HCT116 (cell line): ENCODE measurements at regions not wholly inside any gene's neighbourhood (a gene's known extent, or its start where the extent isn't known, plus 50 kb on each side); places are given as distances from the start of the nearest gene placed in this dataset.

ENCODE experiments used
- ATAC-seq: fragments of 200-7000 bp; cut with Tn5 transposase; 2 replicates; pipeline ENCODE4 v1.9.1; 2020; ENCODE audit warnings: mild to moderate bottlenecking, moderate library complexity
- BruUV-seq: library from RNA; stranded (reverse); fragments of 400-500 nt; replicated peaks from 2 replicates; lab custom pipeline; 2021; lab: Mats Ljungman, UMichigan
- CTCF ChIA-PET: fragments of 300-600 bp; sonication (Branson Sonifier 250); formaldehyde crosslinking; loops from one replicate; lab custom pipeline; 2021; ENCODE audit warnings: antibody characterized with exemption; lab: Charles Lee
- POLR2A ChIA-PET: fragments of 300-600, 350-600 bp; sonication (Branson Sonifier 250); formaldehyde crosslinking; loops from one replicate; lab custom pipeline; 2021; ENCODE audit warnings: antibody characterized with exemption; lab: Charles Lee
- RAD21 ChIA-PET, 2 experiments: fragments of 300-600 bp; sonication (Branson Sonifier 250); formaldehyde crosslinking; loops; one replicate each; lab custom pipeline; 2023; ENCODE audit warnings: low total read pairs in 2 of 2; ENCODE audit not compliant: uncharacterized antibody in 2 of 2, unreplicated experiment in 2 of 2, low non-redundant PET in 1 of 2; lab: Charles Lee
- DNase-seq: peaks from one replicate; pipeline ENCODE4 v3.0.0-alpha.2; 2010; ENCODE audit warnings: low read depth, low spot score
- H2AFZ ChIP-seq: fragments of 200-600 bp; shearing (Covaris generic), sonication (generic); 2 replicates; pipeline ENCODE4 v1.6.1; 2017; ENCODE audit warnings: low read depth, mixed run types, mixed read lengths, antibody characterized with exemption, low read length; ENCODE audit not compliant: poor library complexity, severe bottlenecking
- H3K27ac ChIP-seq: 2 replicates; pipeline ENCODE4 v1.5.1; 2012; ENCODE audit warnings: low read depth, low read length
- H3K27me3 ChIP-seq: fragments of 200-600 bp; sonication (generic); 2 replicates; pipeline ENCODE4 v1.6.1; 2016; ENCODE audit warnings: mixed run types, low read length, mixed read lengths; ENCODE audit not compliant: insufficient read depth
- H3K36me3 ChIP-seq, 2 experiments: fragments of 200-500 bp in 1 of 2; fragments of 200-600 bp in 1 of 2; sonication (Bioruptor generic) in 1 of 2; sonication (generic) in 1 of 2; 2 replicates each; pipeline versions ENCODE4 v1.5.1 to v1.6.1; 2014 to 2016; ENCODE audit warnings: low read length in 2 of 2, inconsistent platforms in 1 of 2, mixed read lengths in 1 of 2, mixed run types in 1 of 2; ENCODE audit not compliant: insufficient read depth in 2 of 2, control insufficient read depth in 1 of 2
- H3K4me1 ChIP-seq, 2 experiments: fragments of 200-600 bp in 1 of 2; sonication (generic) in 1 of 2; 2 replicates each; pipeline versions ENCODE4 v1.5.1 to v1.6.1; 2012 to 2017; ENCODE audit warnings: low read length in 2 of 2, inconsistent platforms in 1 of 2, mild to moderate bottlenecking in 1 of 2, mixed read lengths in 1 of 2, mixed run types in 1 of 2, moderate library complexity in 1 of 2; ENCODE audit not compliant: insufficient read depth in 2 of 2, control insufficient read depth in 1 of 2
- H3K4me2 ChIP-seq: fragments of 200-600 bp; sonication (generic); 2 replicates; pipeline ENCODE4 v1.6.1; 2017; ENCODE audit warnings: mixed run types, low read length, mixed read lengths
- H3K4me3 ChIP-seq, 2 experiments: fragments of 200-600 bp in 1 of 2; sonication (generic) in 1 of 2; replicated peaks in 1 of 2; 2 replicates each; pipeline ENCODE4 v1.5.1; 2011 to 2016; ENCODE audit warnings: low read length in 2 of 2, control low read depth in 1 of 2, low read depth in 1 of 2, mild to moderate bottlenecking in 1 of 2, mixed read lengths in 1 of 2, mixed run types in 1 of 2
- H3K79me2 ChIP-seq: fragments of 200-600 bp; sonication (generic); 2 replicates; pipeline ENCODE4 v1.6.1; 2017; ENCODE audit warnings: mild to moderate bottlenecking, mixed run types, low read length, moderate library complexity, mixed read lengths; ENCODE audit not compliant: insufficient read depth
- H3K9ac ChIP-seq: fragments of 200-600 bp; sonication (generic); 2 replicates; pipeline ENCODE4 v1.6.1; 2016; ENCODE audit warnings: low read length, mixed read lengths
- H3K9me2 ChIP-seq: fragments of 200-600 bp; sonication (generic), shearing (Covaris generic); 2 replicates; pipeline ENCODE4 v1.6.1; 2017; ENCODE audit warnings: mixed run types, mild to moderate bottlenecking, moderate library complexity; ENCODE audit not compliant: insufficient read depth
- H3K9me3 ChIP-seq, 2 experiments: fragments of 200-500 bp in 1 of 2; fragments of 200-600 bp in 1 of 2; sonication (Bioruptor generic) in 1 of 2; sonication (generic) in 1 of 2; 2 replicates each; pipeline ENCODE4 v1.6.1; 2014 to 2017; ENCODE audit warnings: low read length in 2 of 2, mixed read lengths in 2 of 2, inconsistent platforms in 1 of 2, low read depth in 1 of 2, mild to moderate bottlenecking in 1 of 2, mixed run types in 1 of 2, moderate library complexity in 1 of 2; ENCODE audit not compliant: control insufficient read depth in 1 of 2, insufficient read depth in 1 of 2
- H4K20me1 ChIP-seq: fragments of 200-600 bp; sonication (generic), shearing (Covaris generic); 2 replicates; pipeline ENCODE4 v1.6.1; 2017; ENCODE audit warnings: mixed run types, mild to moderate bottlenecking, moderate library complexity; ENCODE audit not compliant: insufficient read depth
- CBX3 ChIP-seq: IDR thresholded peaks from 2 replicates; pipeline ENCODE4 v1.6.1; 2012; ENCODE audit warnings: low read depth
- EGR1 ChIP-seq: IDR thresholded peaks from 2 replicates; pipeline ENCODE4 v1.6.1; 2012; ENCODE audit warnings: low read depth
- FOSL1 ChIP-seq: IDR thresholded peaks from 2 replicates; pipeline ENCODE4 v1.6.1; 2012; ENCODE audit warnings: low read depth
- JUND ChIP-seq: IDR thresholded peaks from 2 replicates; pipeline ENCODE4 v1.6.1; 2012
- POLR2A ChIP-seq: IDR thresholded peaks from 2 replicates; pipeline ENCODE4 v1.7.0; 2011; ENCODE audit warnings: borderline replicate concordance; ENCODE audit not compliant: insufficient read depth, insufficient read length; ENCODE audit errors: extremely low read depth
- SIN3A ChIP-seq: IDR thresholded peaks from 2 replicates; pipeline ENCODE4 v1.6.1; 2012; ENCODE audit warnings: low read depth
- TCF7L2 ChIP-seq: IDR thresholded peaks from 2 replicates; pipeline ENCODE4 v1.7.0; 2011; ENCODE audit warnings: borderline replicate concordance, inconsistent platforms; ENCODE audit not compliant: insufficient read depth, insufficient read length; ENCODE audit errors: extremely low read depth
- YY1 ChIP-seq: IDR thresholded peaks from 2 replicates; pipeline ENCODE4 v1.6.1; 2011; ENCODE audit warnings: low read length, low read depth, moderate library complexity, mild to moderate bottlenecking; ENCODE audit not compliant: insufficient replicate concordance; ENCODE audit errors: extremely low read depth
- intact Hi-C: fragments of 100-400 bp; cut with micrococcal nuclease; formaldehyde crosslinking; loops from 2 replicates; pipeline ENCODE4 v1.10.0; 2022
- TF ChIP-seq, protein P1 (sequence below): IDR thresholded peaks from 2 replicates; pipeline ENCODE4 v1.6.1; 2012
- TF ChIP-seq, protein P2 (sequence below), 3 experiments: fragments of 200-600 bp in 1 of 3; sonication (generic) in 1 of 3; IDR thresholded peaks in 2 of 3; conservative IDR thresholded peaks in 1 of 3; 2 replicates each; pipeline ENCODE4 v1.5.1; 2012 to 2017; ENCODE audit warnings: low read depth in 2 of 3, low read length in 2 of 3, antibody characterized with exemption in 1 of 3, borderline replicate concordance in 1 of 3, control low read depth in 1 of 3, mild to moderate bottlenecking in 1 of 3, mixed read lengths in 1 of 3, mixed run types in 1 of 3, moderate library complexity in 1 of 3; ENCODE audit not compliant: insufficient read depth in 1 of 3
- TF ChIP-seq, protein P3 (sequence below): IDR thresholded peaks from 2 replicates; pipeline ENCODE4 v1.6.1; 2012; ENCODE audit warnings: low read depth

DNA sequence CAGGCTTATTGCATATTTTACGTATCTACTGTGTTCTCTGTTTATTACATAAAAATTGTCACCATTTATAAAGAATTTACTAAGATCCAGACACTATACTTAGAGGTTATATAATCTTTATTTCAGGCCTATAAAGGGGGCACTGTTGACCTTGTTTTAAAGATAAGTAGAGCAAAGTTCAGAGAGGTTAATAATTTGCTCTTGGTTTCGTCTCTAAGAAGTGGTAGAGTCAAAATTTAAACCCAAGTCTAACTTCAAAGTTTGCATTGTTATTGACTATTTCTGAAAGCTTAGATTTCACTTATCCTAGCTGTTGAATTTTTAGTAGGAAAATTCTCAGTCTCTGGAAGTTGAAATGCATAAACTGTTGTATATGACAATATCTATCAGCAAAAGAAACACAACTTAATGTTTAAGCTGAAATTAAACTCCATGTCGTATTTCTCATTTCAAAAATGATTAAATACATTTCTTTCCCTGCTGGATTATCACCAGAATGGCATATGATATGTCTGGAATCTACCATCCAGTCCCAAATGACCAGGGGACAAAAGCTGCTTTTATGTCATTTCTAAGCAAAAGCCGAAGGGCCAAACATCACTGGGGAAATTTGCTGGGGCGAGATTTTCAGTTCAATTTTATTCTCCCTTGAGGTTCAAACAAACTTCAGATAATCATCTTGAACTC is 138.4 kb downstream of the SLC7A11 start:
- ATAC-seq, result no peak
- RAD21 ChIA-PET, result no interaction called here
- H3K9ac ChIP-seq, result no peak overlapping the region
- H3K9me3 ChIP-seq, result 0 out of 4 replicates have a peak, but pooled peaks cover 0 to 4% of the 10 kb centered on the region in 2 experiments
- intact Hi-C loops, result no loop called here
- H3K27me3 ChIP-seq, result no peaks in the 10 kb centered on the region
- no peak for TF ChIP-seq EGR1
- TF ChIP-seq SIN3A, result no peak
- no peak for TF ChIP-seq FOSL1
- no peak for TF ChIP-seq JUND
- TF ChIP-seq CBX3, result no peak
- TF ChIP-seq, all 23 proteins: peak for 0
- no peaks in the 10 kb centered on the region for H4K20me1 ChIP-seq
- H3K4me2 ChIP-seq, result no peak overlapping the region
- H3K79me2 ChIP-seq, result no peaks in the 10 kb centered on the region
- no peaks in the 10 kb centered on the region for H3K9me2 ChIP-seq
- no peak overlapping the region for H3K4me3 ChIP-seq
- no peak for DNase-seq
- no peak overlapping the region for H3K27ac ChIP-seq
- H3K36me3 ChIP-seq, result no peaks in the 10 kb centered on the region
- POLR2A ChIA-PET, result no interaction called here
- CTCF ChIA-PET, result interaction anchor here (1.9 kb wide), 1 partner anchor 13 kb away, joined by 9 read pairs; no protein-coding TSS in a partner anchor
- H3K4me1 ChIP-seq, result no peaks in the 10 kb centered on the region
- no peak overlapping the region for H2AFZ ChIP-seq
- no TSS peak for BruUV-seq

DNA sequence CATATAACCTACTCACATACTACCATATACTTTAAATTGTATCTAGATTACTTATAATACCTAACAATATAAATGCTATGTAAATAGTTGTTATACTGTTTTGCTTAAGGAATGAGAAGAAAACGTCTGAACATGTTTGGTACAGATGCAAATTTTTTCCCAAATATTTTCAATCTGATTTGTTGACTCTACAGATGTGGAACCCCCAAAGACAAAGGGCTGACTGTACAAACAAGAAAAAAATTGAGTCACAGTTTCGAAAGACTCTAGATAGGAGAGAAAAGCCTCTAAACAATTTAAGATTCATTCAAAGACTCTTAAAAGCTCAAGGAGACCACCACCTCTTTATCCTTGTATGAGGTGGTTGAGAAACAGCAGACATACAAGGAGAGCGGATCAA is 142.8 kb downstream of the SLC7A11 start:
- POLR2A ChIA-PET, result no interaction called here
- CTCF ChIA-PET, result interaction anchor here (0.8 kb wide), 1 partner anchor 9 kb away, joined by 3 read pairs; no protein-coding TSS in a partner anchor
- Histone ChIP-seq H3K36me3 (no peaks in the 10 kb centered on the region), H4K20me1 (no peaks in the 10 kb centered on the region), H3K27me3 (no peaks in the 10 kb centered on the region), H3K79me2 (no peaks in the 10 kb centered on the region), H3K4me2 (no peak overlapping the region), H3K27ac (no peak overlapping the region), H2AFZ (no peak overlapping the region), H3K4me1 (no peaks in the 10 kb centered on the region), H3K4me3 (no peak overlapping the region), H3K9ac (no peak overlapping the region), H3K9me3 (no peaks in the 10 kb centered on the region), H3K9me2 (no peaks in the 10 kb centered on the region)
- ATAC-seq, result no peak
- no peak for DNase-seq
- BruUV-seq, result no TSS peak
- RAD21 ChIA-PET, result no interaction called here
- intact Hi-C loops, result loop anchor here (10.0 kb wide), 1 partner anchor 475 kb away; no protein-coding TSS in a partner anchor
- TF ChIP-seq, protein P1, sequence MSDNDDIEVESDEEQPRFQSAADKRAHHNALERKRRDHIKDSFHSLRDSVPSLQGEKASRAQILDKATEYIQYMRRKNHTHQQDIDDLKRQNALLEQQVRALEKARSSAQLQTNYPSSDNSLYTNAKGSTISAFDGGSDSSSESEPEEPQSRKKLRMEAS, result no peak
- TF ChIP-seq TCF7L2, result no peak
- TF ChIP-seq FOSL1, result no peak
- no peak for TF ChIP-seq YY1
- TF ChIP-seq, protein P2, sequence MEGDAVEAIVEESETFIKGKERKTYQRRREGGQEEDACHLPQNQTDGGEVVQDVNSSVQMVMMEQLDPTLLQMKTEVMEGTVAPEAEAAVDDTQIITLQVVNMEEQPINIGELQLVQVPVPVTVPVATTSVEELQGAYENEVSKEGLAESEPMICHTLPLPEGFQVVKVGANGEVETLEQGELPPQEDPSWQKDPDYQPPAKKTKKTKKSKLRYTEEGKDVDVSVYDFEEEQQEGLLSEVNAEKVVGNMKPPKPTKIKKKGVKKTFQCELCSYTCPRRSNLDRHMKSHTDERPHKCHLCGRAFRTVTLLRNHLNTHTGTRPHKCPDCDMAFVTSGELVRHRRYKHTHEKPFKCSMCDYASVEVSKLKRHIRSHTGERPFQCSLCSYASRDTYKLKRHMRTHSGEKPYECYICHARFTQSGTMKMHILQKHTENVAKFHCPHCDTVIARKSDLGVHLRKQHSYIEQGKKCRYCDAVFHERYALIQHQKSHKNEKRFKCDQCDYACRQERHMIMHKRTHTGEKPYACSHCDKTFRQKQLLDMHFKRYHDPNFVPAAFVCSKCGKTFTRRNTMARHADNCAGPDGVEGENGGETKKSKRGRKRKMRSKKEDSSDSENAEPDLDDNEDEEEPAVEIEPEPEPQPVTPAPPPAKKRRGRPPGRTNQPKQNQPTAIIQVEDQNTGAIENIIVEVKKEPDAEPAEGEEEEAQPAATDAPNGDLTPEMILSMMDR (IDR thresholded peaks at IDR 0.05 in 2 of 3, conservative IDR thresholded peaks at IDR 0.05 in 1 of 3; ENCODE audit: borderline replicate concordance in 1 of 3, insufficient read depth in 1 of 3, low read depth in 2 of 3, low read length in 2 of 3), result no peak
- TF ChIP-seq CBX3, result no peak
- no peak for TF ChIP-seq POLR2A
- TF ChIP-seq, protein P3, sequence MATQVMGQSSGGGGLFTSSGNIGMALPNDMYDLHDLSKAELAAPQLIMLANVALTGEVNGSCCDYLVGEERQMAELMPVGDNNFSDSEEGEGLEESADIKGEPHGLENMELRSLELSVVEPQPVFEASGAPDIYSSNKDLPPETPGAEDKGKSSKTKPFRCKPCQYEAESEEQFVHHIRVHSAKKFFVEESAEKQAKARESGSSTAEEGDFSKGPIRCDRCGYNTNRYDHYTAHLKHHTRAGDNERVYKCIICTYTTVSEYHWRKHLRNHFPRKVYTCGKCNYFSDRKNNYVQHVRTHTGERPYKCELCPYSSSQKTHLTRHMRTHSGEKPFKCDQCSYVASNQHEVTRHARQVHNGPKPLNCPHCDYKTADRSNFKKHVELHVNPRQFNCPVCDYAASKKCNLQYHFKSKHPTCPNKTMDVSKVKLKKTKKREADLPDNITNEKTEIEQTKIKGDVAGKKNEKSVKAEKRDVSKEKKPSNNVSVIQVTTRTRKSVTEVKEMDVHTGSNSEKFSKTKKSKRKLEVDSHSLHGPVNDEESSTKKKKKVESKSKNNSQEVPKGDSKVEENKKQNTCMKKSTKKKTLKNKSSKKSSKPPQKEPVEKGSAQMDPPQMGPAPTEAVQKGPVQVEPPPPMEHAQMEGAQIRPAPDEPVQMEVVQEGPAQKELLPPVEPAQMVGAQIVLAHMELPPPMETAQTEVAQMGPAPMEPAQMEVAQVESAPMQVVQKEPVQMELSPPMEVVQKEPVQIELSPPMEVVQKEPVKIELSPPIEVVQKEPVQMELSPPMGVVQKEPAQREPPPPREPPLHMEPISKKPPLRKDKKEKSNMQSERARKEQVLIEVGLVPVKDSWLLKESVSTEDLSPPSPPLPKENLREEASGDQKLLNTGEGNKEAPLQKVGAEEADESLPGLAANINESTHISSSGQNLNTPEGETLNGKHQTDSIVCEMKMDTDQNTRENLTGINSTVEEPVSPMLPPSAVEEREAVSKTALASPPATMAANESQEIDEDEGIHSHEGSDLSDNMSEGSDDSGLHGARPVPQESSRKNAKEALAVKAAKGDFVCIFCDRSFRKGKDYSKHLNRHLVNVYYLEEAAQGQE, result no peak
- no peak for TF ChIP-seq JUND
